Stimulated activated CD4-positive, alpha-beta T cell treated with anti-CD3 and anti-CD28 coated beads, Interleukin-4, amount 100 ng/mL, for 1 hour (primary cell): ENCODE measurements at regions not wholly inside any gene's neighbourhood (a gene's known extent, or its start where the extent isn't known, plus 50 kb on each side); places are given as distances from the start of the nearest gene placed in this dataset.
"Not testable (repeated sequence)": the region's sequence is repeated elsewhere in the genome, so short reads cannot be mapped to it uniquely, and the experiment has no call there.

ENCODE experiments used
- DNase-seq: peaks from one replicate; pipeline ENCODE4 v3.0.0-alpha.2; 2020

DNA sequence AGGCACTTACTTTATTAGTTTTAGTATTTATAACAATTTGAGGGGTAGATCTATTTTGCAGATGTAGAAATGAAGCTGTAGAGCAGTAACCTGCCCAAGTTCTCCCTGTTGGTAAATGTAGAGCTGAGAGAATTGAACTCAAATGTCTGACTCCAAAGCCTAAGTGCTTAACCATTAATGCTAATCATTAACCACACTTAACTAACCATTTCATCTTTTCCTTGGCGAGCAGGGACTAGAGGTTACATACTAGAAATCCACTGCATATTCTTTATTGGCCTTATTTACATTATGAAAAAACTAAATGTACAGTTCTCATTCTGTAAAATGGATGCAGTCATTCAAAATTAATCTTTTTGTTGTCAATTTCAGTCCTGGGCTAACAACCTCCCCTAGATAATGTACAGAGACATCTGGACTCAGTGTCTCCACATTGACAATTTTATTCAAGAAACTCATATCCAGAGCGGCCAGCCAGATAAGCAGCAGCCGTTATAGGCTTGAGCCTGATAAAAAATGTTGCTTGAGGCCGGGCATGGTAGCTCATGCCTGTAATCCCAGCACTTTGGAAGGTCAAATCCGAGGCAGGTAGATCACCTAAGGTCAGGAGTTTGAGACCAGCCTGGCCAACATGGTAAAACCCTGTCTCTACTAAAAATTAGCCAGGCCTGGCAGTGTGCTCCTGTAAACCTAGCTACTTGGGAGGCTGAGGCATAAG lies 76.7 kb upstream of the PICALM start:
- DNase-seq = no peak

DNA sequence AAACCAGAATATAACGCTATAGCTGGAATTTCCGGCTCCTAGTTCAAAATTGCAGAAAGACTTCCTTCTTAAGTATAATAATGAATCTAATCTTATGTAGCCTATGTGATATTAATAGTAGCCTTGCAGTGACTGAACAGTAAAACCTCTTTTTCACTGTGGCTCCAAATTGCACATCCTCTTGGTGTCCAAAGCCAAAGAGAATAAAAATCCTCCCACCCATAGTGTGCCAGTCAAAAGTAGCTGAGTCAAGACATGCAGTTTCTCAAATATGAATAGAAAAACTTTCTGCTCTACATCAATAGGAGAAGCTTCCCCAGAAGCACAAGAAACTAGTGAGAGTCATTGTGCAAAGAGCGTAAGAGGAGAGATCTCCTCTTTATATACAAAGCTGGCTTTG lies 76.0 kb upstream of the PICALM start:
- DNase-seq = no peak

DNA sequence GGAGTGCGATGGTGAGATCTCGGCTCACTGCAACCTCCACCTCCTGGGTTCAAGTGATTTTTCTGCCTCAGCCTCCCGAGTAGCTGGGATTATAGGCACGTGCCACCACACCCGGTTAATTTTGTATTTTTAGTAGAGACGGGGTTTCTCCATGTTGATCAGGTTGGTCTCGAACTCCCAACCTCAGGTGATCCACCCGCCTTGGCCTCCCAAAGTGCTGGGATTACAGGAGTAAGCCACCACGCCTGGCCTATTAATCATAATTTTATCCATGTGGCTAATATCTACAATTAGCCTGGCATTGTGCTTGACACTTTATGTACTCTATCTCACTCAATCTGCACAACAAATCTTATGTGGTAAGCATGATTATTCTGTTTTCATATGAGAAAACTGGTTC lies 75.2 kb upstream of the PICALM start:
- not testable (repeated sequence) for DNase-seq

DNA sequence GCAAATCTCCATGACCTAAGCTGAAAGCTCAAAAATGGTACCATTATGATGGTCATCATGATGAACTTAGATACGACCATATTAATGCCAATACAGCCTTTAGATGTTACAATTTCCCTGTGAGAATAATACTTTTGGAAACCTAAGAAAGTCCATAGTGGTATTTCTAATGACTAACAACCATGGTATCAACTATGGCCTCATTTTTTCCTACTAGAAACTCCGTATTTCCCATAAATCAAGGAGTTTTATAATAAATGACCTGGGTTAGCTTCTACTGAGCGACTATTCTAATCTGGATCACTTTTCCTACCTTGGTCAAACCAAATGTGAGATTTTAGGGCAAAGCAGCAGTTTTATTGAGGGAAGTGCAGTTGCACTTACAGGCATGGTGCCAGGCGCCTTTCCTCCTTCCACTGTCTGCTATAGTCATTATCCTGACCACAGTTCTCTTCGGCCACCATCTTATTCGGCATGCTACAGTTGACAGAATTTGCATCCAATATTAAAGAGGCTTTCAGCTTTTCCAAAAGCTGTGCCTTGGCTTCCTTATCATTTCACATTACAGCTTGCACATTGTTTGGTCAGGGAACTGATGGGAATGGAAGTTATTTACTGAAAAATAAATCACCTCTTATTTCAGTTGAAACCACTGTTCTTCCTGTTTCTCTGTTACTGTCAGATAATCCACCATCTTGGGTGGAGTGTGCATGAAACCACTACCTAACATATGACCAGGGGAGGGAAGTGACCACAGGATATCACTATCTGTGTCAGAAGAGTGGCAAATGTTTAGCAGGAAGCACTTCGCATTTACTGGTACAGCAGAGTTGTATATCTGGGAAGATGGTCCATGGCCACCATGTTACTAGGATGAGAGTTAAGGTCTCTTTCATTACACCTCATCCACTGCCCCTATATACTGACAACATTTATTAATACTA lies 74.5 kb upstream of the PICALM start:
- DNase-seq = no peak

DNA sequence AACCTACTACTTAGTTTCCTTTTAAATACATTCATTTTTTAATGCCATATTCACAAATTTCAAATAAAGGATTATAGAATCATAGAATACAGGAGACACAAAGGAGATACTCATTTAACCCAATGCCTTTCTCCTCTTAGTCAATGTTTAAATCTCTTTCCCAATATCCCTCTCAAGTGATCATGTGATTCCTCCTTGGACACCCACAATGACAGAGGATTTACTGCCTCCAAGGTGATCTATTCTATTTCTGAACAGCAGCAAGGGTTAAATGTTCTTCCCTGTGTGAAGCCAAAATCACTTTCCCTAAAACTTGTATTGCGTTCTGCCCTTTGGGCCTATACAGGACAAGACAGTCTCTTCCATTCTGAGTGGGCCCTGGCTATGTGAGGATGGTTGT lies 73.3 kb upstream of the PICALM start:
- DNase-seq = no peak

DNA sequence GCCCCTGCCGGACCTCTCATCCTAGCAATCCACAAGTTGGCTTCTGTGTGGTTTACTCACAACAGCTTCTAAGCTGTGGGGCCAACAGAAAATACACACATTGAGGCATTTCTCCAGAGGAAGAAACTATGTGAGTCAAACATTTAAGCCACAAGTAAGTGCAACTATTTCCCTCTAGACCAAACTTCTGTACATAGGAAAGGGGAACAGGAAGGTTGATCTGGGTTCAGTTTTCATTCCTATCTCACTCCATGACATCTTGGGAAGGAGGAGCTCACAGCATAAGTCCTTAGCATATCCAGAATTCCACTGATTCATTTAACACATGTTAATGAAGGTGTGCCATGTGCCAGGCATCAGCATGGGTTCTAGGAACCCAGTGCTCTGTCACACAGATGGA lies 72.8 kb upstream of the PICALM start:
- DNase-seq = no peak

DNA sequence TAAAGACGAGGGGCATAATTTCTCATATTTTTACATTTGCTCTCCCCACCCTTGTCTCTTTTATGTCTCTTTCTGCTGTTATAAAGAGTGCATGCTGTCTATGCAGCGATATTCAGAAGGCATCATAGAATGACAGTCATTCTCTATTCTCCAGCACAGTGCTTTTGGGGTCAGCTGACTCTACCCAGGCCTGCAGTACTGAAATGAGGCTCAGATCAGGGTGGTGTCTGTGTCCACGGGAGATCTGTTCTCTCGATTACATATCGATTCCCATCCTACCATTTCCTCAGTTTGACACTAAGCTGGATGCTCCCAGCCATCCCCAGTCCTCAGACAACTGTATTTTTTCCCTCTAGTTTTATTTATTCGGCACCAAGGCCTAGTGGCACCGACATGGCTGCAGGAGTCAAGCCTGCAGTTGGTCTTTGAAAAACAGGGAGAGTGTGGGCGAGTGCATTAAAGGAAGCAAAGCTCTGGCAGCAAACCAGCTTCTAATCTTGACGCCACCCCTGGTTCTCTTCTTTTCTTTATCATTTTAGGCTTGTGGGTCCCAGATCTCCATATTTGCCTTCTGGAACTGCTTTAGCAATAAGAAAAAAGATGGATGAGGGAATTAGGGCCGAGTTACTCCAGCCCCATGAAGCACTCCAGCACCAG lies 71.6 kb upstream of the PICALM start:
- no peak for DNase-seq

DNA sequence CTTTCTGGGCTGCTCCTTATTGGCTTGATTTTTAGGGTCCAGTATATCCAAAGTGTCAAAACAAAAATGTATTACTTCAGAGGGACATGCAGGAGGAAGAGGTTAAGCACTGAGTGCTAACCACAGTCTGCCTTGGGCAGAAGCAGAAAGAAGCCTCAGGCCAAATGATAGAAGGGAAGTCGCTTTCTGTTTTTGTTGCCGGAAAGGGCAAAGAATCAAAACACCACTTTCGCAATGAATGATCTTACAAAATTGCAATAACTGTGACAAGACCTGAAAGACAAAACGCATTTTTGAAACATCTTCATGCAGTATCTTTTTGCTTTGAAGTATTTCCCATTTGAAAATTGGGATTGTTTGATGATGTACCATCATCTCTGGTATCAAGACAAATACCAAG lies 70.1 kb upstream of the PICALM start:
- DNase-seq = no peak

DNA sequence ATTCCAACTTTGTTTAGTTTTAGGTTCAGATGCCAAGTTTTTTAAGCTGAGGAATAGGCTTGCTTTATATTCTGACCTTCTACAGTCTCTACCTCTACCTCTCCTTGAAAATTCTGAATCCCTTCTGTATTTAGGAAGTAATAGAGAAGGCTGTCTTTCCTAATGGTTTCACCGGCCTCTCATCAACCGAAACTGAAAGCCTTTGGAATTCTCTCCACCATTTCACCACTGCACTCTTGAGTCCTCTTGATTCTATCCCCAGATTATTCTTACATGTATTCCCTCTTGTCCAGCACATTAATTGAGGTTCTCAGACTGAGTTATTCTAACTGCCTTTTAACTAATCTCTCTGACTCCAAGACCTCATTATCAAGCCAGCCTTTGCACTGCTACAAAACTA lies 67.7 kb upstream of the PICALM start:
- DNase-seq = no peak

DNA sequence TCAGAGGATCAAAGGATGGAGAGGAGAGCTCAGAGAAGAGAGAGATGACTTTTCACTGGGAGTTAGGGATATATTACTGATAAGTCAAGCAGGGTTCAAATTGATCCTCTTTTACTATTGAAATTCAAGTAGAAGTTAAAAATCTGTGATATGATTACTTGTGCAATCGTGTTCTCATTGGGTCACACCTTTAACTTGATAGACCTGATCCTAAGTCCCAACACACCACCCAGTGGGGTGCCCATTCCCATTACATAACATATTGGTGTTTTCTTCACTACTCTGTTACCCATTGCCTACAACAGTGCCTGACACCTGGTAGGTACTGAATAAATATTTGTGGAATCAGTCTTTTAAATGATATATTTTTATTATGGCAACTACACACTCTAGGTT lies 66.4 kb upstream of the PICALM start:
- DNase-seq = no peak

DNA sequence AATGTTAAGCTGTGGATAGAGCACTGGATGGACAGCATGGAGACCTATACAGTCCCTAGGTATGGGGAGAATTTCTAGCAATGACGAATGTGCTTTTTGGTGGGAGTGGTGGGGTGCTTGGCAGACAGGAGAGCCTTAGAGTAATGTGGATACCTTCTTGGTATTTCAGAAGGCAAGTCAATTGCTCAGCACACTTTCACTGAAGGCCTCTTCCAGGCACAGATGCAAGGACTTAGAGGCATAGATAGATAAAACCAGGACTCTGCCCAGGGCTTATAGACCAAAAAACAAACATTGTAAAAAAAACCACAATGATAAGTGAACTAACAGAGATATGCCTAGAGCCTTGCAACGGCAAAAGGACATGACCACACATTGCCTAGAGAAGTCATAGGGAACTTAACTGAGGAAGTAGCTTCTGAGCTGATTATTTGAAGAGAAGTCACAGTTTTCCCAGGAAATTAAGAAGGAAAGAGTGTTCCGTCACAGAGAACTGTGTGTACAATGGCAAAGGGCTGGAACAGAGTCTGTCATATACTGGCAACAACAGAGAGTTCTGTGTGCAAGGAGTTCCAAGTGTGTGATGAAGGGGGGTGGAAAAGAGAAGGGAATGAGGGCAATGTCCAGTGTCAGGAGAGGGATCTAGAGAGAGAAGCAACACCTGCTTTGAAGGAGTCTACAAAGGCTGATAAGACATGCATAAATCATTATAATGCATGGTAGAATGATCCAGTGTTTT lies 65.9 kb upstream of the PICALM start:
- DNase-seq = no peak

DNA sequence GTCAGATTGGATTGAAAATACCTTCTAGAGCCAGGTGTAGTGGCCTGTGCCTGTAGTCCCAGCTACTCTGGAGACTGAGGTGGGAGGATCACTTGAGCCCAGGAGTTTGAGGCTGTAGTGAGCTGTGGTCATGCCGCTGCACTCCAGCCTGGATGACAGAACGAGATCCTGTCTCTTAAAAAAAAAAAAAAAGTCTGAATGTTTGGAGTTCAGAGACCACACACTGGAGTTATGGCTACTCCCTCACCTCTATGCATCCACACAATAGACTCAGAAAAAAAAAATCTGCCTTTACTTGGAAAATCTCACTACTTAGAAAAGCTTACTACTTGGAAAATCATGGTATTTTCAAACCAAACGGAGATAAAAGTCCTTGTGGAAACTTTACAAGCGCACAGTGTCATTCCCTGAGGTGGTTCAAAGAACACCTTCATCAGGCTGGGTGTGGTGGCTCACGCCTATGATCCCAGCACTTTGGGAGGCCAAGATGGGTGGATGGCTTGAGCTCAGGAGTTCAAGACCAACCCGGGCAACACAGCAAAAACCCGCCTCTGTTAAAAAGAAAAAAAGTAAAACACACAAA lies 63.9 kb upstream of the PICALM start:
- no peak for DNase-seq

DNA sequence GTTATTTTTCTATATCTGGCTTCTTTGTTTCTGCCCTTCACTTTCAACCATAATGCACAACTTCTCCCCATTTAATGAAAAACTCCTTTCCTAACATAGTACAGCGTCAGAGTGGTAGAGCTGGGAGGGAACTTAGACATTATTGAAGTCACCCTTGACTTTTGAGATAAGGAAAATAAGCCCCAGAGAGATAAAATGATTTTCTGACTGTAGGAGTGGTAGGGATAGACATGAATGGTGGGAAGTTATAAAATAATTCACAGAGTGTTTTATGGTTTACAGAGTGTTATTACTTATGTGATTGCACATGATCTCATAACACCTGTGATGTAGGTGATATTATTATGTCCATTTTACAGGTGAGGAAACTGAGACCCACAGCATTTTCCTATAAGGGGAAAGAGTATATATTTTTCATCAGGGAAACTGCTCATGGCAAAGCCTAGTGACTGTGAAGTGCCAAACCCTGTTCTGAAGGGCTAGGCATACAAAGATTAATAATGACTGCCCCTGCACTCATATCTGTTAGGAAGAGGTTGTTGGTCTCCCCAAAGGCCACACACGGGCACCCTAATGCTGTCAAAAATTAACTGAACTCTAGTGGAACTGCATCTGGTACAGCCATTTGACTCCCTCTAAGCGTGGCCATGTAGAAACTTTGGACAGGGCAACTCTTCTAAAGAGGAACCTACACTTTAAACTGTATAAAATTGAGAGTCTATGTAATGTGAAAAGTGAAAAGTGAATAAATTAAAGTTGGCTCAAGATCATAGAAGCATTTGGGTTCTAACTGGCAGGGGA lies 61.1 kb upstream of the PICALM start:
- DNase-seq = no peak

DNA sequence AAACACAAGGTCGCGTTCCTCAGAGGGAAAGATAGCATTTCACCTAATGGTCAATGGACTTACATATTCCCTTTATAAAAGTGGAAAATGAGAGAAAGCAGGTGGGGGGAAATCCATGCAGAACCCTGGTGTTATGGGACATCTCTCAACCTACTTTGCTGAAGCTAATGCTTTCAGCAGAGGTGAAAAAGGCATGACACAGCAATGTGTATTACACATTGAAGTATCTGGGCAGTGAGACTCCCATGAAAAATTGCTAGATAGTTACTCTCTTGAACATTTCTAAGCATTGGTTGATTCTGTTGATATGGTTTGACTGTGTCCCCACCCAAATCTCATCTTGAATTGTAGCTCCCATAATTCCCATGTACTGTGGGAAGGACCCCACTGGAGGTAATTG lies 60.0 kb upstream of the PICALM start:
- no peak for DNase-seq

DNA sequence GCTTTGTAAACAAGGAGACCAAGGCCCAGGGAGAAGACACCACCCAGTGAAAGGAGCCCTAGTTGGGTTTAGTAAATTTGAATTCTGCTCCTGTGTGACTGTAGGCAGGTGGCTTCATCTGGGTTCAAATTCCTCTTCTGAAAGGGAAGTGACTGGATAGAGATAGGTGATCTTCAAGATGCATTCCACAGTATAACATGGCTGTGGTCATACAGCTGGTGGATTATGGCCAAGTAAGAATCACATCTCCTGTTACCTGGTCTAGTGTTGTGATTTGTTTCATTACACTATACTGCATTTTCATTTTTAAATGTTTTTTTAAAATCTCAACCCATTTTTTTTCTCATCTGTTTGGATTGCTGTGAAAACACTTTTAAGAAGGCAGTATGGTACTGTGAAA lies 58.0 kb upstream of the PICALM start:
- DNase-seq = no peak

DNA sequence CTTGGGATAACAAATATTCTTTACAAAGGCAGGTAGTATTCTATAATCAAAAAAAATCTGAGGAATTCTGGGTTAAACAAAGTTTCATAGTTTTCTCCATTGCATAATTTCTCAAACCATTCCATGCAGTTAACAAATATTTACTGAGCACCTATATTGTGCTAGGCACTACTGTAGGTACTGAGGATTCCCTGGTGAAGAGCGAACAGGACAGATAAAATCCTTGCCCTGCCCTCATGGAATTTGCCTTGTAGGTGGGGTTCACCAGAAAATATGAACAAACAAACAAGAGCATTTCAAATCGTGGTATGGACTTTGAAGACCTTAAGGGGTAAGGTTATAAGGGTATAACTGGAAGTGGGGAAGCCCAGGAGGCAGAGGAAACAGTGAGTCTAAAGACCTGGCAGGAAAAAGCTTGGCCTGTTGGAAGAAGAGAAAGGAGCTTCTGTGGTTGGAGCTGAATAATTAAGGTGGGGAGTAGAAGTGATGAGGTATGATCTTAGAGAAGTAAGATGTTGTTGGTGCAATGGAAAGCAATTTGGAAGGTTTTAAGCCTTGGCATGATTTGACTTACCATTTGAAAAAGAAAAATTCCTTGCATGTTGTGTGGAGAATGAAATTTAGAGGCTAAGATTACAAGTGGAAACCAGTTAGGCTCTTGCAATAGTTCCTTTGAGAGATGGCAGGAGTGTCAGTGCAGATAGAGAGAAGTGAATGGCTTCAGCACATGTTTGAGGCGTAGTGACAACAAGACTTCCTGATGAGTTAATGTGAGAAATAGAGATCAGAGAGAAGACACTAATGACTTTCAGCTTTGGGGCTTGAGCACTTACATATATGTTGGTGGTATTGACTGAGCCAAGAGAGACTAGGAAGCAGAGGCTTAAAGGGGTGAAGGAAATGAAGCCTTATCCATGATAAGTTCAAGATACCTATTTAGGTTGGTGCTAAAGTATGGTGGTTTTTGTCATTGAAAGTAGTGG lies 55.7 kb upstream of the PICALM start:
- DNase-seq = no peak

DNA sequence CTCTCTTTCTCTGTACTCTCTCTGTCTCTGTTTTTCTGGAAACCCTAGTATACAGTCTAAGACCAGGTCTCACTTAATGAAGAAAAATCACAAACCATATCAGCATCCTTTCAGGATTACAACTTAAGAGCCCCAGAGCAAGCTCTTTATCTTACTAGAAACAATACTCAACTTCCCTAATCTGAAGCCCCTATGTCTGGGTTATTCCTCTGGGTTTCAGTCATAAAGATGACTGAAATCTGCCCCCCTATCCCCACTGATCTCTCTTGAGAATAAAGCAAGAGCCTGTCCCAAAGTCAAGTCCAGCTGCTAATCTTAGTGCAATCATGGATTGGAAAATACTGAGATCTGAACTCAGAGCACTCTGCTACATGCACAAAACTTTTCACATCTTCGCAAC lies 53.9 kb upstream of the PICALM start:
- no peak for DNase-seq

DNA sequence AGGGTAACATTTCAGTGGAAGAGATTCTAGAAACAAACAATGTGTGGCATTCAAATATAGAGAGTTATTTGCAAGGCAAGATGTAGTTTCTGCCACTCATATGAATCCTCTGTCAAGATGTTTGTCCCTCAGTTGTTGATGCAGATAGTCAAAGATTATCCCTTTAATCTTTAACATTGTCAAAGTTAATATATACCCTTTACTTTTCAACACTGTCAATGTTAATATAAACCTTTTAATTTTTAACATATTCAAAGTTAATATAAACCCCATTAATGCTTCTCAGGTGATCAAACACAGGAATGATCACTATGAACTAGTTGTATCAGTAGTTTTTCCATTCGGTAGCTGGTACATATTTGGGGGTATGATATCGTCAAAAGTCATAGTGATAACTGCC lies 51.9 kb upstream of the PICALM start:
- no peak for DNase-seq

DNA sequence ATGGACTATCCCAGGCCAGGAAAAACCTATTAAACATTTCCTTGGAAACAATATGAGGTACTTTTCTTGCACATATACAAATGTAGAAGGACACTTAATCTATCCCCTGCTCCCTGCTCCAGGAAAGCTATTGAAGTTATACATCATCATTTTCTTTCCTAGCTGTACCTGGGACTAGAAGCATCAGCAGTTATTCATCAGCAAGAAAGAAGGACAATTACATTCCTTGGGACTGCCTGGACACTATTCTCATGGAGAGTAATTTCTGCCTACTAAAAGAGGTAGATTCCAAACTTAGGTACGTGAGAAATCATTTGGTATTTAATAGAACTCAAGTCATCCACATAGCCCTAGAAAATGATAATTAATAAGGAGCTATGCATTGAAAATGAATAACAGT lies 51.0 kb upstream of the PICALM start:
- no peak for DNase-seq

DNA sequence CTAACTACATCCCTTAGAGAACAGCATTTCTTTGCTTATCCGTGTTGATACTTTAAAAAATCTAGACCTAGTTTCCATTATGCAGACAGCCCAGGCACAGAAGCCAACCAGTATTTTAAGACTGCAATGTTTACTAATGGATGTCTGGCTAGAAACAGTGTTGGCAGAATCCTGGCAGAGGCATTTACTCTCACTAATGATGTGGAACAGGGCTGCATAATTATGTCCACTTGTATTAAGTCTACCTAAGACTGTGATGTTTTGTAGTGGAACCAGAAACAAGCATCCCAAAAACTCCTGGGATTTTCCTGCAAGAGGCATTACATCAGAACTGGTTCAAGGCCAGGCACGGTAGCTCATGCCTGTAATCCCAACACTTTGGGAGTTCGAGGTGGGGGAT lies 50.2 kb upstream of the PICALM start:
- DNase-seq = no peak
